CD4-positive, alpha-beta T cell treated with Interleukin-6 at 100 ng/mL for 8 hours (primary cell): ENCODE measurements at regions not wholly inside any gene's neighbourhood (a gene's known extent, or its start where the extent isn't known, plus 50 kb on each side); places are given as distances from the start of the nearest gene placed in this dataset.

Experiments used
- DNase-seq: peaks from one replicate; pipeline ENCODE4 v3.0.0-alpha.2; 2020; ENCODE audit warnings: mixed read lengths, low spot score

- DNase-seq, result peak; percentile 23
Observed at GRCh38 chr20:20824924-20825584, 112.6 kb upstream of the RALGAPA2 start.

GRCh38 chr20:20823476-20823881 lies 111.0 kb upstream of the RALGAPA2 start:
- no peak for DNase-seq

DNA sequence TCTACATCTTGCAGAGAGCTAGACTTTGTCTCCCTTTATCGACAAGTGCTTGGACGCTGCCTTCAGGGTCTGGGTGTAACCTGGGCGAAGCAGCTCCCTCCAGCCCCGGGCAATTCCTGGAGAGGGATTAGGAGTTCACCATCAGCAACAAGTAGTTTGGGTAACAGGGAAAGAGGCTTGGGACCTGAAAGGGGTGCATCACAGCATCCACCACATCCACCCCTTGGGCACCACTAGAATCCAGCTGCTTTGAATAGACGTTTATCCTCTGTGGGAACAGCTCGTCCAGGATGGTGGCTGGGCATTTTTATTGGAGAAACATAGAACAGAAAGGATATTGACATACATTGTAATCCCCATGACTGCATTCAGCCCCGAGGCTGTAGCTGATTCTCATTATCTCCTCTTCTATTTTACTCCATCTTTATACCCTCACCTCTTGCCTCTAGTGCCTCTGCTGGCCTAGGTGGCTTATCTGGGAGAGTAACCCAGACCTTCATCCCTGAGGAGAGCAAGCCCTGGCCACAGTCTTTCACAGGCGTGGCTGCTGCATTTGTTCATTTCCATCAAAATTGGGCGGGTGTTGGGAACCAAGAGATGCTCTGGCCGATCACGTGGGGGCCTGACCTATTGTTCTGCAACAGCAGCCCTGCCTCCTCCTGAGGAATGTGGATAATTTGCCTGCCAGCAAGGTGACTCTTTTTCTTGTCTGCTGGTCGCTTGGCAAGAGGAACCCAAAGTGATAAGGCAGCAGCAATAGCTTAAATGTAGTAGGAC lies 109.2 kb upstream of the RALGAPA2 start:
- DNase-seq, result no peak

DNA sequence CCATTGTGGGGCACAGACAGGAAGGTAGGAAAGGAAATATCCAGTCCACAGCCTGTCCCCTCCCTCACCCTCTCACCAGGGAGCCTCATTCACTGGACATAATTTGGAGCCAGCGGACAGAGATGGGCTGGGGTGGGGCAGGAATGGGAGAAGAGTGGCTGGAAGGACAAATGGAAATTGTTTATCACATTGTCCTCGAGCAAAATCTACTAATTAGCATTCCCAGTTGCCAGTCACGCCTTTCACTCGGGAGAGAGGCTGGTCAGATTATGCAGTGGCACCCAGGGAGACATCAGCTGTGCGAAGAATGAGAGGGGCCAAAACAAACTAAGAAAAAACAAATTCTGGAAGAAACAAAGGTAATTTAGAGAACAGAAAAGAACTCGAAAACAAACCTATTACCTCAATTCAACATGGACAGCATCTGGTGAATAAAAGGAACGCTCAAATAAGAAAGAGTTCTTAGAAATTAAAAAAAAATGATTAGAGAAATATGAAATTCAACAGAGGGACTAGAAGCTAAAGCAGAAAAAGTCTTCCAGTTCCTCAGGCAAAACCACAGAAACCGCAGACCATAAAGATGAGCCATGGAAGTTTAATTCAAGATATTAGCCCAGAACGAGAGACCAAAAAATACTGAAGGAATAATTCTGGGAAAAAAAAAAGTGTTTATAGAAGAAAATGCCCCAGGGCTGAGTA lies 108.5 kb upstream of the RALGAPA2 start:
- DNase-seq, result no peak

- no peak for DNase-seq
Observed at GRCh38 chr20:20820104-20820503, 107.7 kb upstream of the RALGAPA2 start.

DNA sequence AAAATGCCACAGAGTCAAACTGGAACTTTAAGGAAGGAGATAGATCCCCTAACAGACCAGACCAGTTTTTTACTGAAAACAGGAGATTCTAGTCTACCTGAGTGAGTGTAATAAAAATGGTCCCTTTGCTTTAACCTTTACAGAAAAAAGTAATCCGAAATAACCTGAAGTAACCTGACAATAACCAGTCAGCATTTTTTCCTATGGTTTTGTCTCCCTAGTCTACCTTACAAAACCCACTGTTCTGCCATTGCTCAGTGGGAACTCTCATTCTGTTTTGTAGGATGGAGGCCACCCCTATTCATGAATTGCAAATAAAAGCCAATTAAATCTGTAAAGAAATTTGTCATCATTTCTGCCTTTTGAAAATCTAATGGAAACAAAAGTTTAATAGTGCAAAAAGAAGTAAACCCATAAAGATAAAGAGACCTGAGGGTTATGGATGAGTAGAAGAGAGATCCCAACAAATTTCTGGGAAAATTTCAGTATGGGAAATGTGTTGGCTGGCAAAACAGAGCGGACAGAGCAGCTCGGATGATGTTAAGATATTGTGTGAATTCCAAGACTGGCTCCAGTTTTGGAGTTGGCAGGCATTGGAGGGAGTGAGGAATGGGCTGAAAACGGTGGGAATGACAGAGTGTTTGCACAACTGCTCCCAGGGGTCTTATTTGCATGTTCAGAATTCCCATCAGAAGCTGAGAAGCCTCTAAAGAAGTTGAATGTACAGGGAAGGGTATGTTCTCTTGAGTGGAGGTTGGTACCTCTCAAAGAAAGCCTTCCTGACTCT lies 104.7 kb upstream of the RALGAPA2 start:
- no peak for DNase-seq

DNA sequence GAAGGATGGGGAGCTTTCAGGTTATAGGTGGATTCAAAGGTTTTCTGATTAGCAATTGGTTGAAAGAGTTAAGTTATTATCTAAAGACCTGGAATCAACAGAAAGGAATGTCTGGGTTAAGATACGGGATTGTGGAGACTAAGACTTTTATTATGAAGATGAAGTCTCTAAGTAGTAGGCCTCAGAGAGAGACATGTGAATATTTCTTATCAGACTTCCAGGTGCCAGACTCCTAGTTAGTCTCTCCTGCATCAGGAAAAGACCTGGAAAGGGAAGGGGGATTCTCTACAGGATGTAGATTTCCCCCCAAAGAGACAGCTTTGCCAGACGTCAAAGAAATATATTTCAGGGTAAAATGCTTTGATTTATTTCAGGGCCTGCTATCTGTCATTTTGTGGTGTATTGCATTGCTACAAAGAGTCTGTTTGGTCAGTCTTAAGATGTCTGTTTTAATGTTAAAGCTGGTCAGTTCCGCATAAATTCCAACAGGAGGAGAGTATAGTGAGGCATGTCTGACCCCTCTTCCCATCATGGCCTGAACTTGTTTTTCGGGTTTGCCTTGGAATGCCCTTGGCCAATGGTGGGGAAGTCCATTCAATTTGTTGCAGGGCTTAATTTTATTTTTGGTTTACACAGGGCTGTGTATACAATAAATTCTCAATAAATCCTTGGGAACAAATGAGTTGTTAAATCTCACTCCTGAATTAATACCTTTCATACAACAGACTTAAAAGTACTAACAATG lies 103.4 kb upstream of the RALGAPA2 start:
- no peak for DNase-seq

- DNase-seq, result no peak
Observed at GRCh38 chr20:20814685-20815084, 102.2 kb upstream of the RALGAPA2 start.

DNA sequence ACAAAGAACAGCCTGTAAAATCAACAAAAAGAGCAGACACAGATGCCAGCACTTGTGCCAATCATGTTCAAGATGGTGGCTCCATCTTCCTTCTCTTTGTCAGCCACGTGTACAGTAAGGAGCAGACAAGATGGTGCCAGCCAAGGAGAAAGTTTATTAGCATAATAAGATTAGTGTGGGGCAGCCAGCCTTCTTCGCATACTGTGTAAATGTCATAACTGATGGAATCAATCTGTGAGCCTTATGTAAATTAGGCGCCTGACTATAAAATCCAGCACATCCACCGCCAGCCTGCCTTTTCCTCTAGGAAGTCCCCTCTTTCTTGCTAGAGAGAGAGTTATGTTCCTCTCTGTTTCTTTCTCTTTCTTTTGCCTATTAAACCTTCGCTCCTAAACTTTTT lies 99.7 kb upstream of the RALGAPA2 start:
- DNase-seq, result no peak

DNA sequence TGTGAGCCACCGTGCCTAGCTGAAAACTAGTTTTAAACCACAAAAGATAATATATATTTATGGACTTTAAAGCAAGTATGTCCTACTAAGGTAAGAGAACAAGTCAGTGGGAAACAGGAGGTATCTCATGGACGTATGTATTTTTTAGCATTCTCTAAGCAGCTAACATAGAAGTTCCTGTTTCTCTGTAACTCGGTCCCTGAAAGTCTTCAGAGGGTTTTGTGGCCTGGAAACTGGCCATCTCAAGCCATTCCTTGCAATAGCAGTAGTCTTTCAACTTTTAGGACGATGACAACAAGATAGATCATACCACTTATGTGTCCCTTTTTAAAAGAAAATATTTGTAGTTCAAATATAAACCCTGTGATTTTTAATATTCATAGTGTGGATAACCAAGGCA lies 95.6 kb upstream of the RALGAPA2 start:
- no peak for DNase-seq

DNA sequence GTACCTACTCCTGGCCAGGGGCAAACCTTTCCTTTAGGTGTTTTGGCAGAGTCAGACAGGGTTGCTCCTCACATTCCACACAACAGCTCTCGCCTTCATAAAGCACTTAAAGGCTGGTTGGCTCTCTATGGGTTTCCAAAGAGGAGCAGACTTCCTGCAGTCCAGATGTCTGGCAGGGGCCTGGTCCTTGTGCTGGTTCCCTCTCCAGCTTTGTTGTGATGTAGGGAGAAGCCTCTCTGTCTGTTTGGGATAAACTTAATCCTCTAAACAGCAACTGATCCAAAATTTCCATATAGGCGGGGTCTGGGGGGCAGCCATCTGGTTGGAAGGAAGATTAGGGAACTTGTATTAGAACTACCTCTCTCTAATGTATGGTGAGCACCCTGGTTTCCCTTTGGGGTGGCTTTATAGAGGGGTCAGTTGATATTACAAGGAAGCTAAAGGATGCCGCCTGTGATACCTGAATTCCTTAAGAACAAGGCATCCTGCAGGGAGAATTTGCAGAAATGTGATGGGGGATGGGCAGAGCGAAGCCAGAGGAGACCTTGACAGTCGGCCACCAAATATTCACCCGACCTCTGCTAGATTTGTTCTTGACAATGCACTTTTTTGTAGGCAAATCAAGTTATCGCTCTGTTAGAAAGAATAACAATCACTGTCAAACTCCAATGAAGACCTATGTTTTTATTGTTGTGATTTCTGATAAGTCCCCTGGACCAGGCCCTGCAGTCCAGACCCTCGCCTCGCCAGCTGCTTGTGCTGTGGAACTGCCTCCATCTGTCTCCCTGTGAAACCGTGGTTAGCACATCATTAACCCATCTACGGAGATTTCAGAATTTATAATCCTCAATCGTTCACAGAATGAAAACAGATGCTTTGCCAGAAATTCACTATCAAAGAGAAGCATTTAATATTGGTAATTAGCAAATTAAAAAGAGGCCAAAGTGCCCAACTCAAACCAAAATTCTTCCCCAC lies 94.0 kb upstream of the RALGAPA2 start:
- DNase-seq, result no peak

GRCh38 chr20:20803011-20803410 lies 90.6 kb upstream of the RALGAPA2 start:
- no peak for DNase-seq

- DNase-seq, result no peak
Observed at GRCh38 chr20:20802328-20802727, 89.9 kb upstream of the RALGAPA2 start.

GRCh38 chr20:20799716-20800312 lies 87.4 kb upstream of the RALGAPA2 start:
- DNase-seq, result no peak

- no peak for DNase-seq
Observed at GRCh38 chr20:20797521-20798310, 85.3 kb upstream of the RALGAPA2 start.

GRCh38 chr20:20796766-20797440 lies 84.5 kb upstream of the RALGAPA2 start:
- no peak for DNase-seq

DNA sequence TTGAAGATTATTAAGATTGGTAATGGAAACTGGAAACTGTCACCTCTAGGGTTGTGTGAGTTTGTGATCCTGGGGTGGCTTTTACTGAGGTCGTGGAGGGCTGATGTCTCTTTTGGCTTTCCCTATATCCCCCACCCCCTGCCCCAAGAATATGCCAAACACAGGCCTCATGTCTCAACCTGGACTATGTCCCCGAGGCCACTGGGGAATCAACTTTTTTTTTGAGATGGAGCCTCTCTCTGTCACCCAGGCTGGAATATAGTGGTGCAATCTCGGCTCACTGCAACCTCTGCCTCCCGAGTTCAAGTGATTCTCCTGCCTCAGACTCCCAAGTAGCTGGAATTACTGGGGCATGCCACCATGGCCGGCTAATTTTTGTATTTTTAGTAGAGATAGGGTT lies 83.3 kb upstream of the RALGAPA2 start:
- DNase-seq, result no peak

DNA sequence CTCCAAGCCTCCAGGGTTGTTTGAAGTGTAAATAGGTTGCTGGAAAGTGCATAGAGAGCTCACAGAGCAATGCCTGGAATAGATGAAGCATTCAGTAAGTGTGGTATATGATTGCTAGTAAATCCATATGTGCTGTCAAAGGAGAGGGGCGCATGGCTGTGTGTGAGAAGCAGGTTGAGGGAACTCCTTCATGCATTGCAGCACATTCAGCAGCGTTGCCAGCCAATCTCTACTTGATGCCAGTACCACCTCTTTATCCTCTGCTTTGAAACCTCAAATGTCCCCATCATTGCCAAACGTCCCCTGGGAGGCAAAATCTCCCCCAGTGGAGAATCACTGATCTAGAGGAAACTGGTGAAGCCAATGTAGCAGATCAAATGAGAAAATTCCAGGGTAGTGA lies 82.7 kb upstream of the RALGAPA2 start:
- no peak for DNase-seq

GRCh38 chr20:20793591-20793990 lies 81.1 kb upstream of the RALGAPA2 start:
- no peak for DNase-seq
